ENCODE measurements at regions not wholly inside any gene's neighbourhood (a gene's known extent, or its start where the extent isn't known, plus 50 kb on each side); places are given as distances from the start of the nearest gene placed in this dataset.

GRCh38 chrX:128699716-128700285 lies 647.6 kb upstream of the ACTRT1 start (continued):
- TF ChIP-seq REST (IDR thresholded peaks at IDR 0.05; ENCODE audit: low read depth, low read length), result no peak
- TF ChIP-seq MYB (IDR thresholded peaks at IDR 0.05; ENCODE audit: borderline replicate concordance, low read depth, low read length), result no peak
- TF ChIP-seq SUPT20H (IDR thresholded peaks at IDR 0.05; ENCODE audit: borderline replicate concordance, control insufficient read depth, low read depth, low read length), result no peak
- TF ChIP-seq GATAD2B (conservative IDR thresholded peaks at IDR 0.05; ENCODE audit: low read depth), result no peak
- no peak for TF ChIP-seq TCF12 (IDR thresholded peaks at IDR 0.05; ENCODE audit: low read depth, low read length)
- TF ChIP-seq IKZF2 (IDR thresholded peaks at IDR 0.05), result no peak

GRCh38 chrX:128698573-128699181 lies 646.5 kb upstream of the ACTRT1 start:
- Histone ChIP-seq H2AFZ (ENCODE audit: control insufficient read depth, low read depth, low read length) (no peak overlapping the region), H3K4me2 (ENCODE audit: control insufficient read depth, insufficient read depth) (no peak overlapping the region), H3K79me2 (ENCODE audit: control insufficient read depth, insufficient read depth, low read length) (no peaks in the 10 kb centered on the region), H3K36me3 (ENCODE audit: control insufficient read depth in 2 of 2, insufficient read depth in 2 of 2, low read length in 1 of 2) (no peaks in the 10 kb centered on the region), H3K9ac (ENCODE audit: control insufficient read depth, insufficient read depth, low read length) (no peak overlapping the region), H3K4me1 (ENCODE audit: control insufficient read depth, insufficient read depth, low read length) (no peaks in the 10 kb centered on the region), H3K4me3 (no peak overlapping the region), H4K20me1 (ENCODE audit: control insufficient read depth, insufficient read depth) (no peaks in the 10 kb centered on the region), H3K27ac (ENCODE audit: control insufficient read depth, insufficient read depth) (no peak overlapping the region), H3K9me3 (replicated peaks; ENCODE audit: control insufficient read depth, insufficient read depth, low read length) (no peaks in the 10 kb centered on the region), H3K27me3 (replicated peaks in 1 of 2; ENCODE audit: control insufficient read depth in 2 of 2, insufficient read depth in 2 of 2, low read length in 1 of 2) (no peaks in the 10 kb centered on the region)
- ChIA-PET POLR2A (no interaction called here), RAD21 (ENCODE audit: unreplicated experiment) (no interaction called here), CTCF (no interaction called here), SMC1A (ENCODE audit: uncharacterized antibody, unreplicated experiment) (no interaction called here)
- DNase-seq (ENCODE audit: low read depth, low spot score) (no peak), ATAC-seq (no peak), FAIRE-seq (no peak)
- in situ Hi-C loops (cut with MboI), result no loop called here
- TF ChIP-seq LARP7 (IDR thresholded peaks at IDR 0.05), result no peak
- no peak for TF ChIP-seq KDM1A (IDR thresholded peaks at IDR 0.05; ENCODE audit: borderline replicate concordance)
- TF ChIP-seq ZNF24 (IDR thresholded peaks at IDR 0.05), result no peak
- TF ChIP-seq NKRF (conservative IDR thresholded peaks at IDR 0.05), result no peak
- no peak for TF ChIP-seq DPF2 (IDR thresholded peaks at IDR 0.05)
- no peak for TF ChIP-seq TAF1 (IDR thresholded peaks at IDR 0.05; ENCODE audit: borderline replicate concordance, low read depth, low read length)
- TF ChIP-seq RFX5 (IDR thresholded peaks at IDR 0.05; ENCODE audit: low read depth, low read length), result no peak
- intact Hi-C loops (cut with micrococcal nuclease; ENCODE audit: unreplicated experiment), result no loop called here
- BruUV-seq (replicated peaks), result no TSS peak
- 0% methylated on average over 1 of the region's 1 CpG for WGBS (ENCODE audit: insufficient coverage, insufficient replicate concordance, low lambda C conversion rate, missing lambda C conversion rate)
